H1 (cell line): ENCODE measurements at regions not wholly inside any gene's neighbourhood (a gene's known extent, or its start where the extent isn't known, plus 50 kb on each side); places are given as distances from the start of the nearest gene placed in this dataset.
A peak's percentile ranks its signal among the peaks of the same experiment; 100 is the strongest.

ENCODE experiments used
- BRCA1 ChIP-seq: IDR thresholded peaks from 2 replicates; pipeline ENCODE4 v1.6.1; 2012; ENCODE audit warnings: low read depth, low read length, improper control_type of control experiment
- CBX8 ChIP-seq: fragments of 300-800, 300-1000 bp; sonication (generic); IDR thresholded peaks from 2 replicates; pipeline ENCODE4 v1.7.1; 2016; ENCODE audit warnings: low read depth, low read length, borderline replicate concordance
- GTF2F1 ChIP-seq: IDR thresholded peaks from 2 replicates; pipeline ENCODE4 v1.6.1; 2012; ENCODE audit warnings: low read depth, low read length, improper control_type of control experiment, borderline replicate concordance
- RAD21 ChIP-seq, 2 experiments: IDR thresholded peaks in 1 of 2; conservative IDR thresholded peaks in 1 of 2; 2 replicates each; pipeline ENCODE4 v1.6.1; 2011; ENCODE audit warnings: low read depth in 2 of 2, low read length in 2 of 2, improper control_type of control experiment in 1 of 2, inconsistent platforms in 1 of 2, mild to moderate bottlenecking in 1 of 2, moderate library complexity in 1 of 2
- RNF2 ChIP-seq: fragments of 200-900, 300-1000 bp; sonication (generic); IDR thresholded peaks from 2 replicates; pipeline ENCODE4 v1.7.1; 2016; ENCODE audit warnings: borderline replicate concordance, low read depth, mild to moderate bottlenecking, antibody characterized with exemption, low read length; ENCODE audit not compliant: poor library complexity, severe bottlenecking; ENCODE audit errors: missing control alignments
- TCF12 ChIP-seq: IDR thresholded peaks from 2 replicates; pipeline ENCODE4 v1.6.1; 2011; ENCODE audit warnings: low read depth, mild to moderate bottlenecking, low read length

DNA sequence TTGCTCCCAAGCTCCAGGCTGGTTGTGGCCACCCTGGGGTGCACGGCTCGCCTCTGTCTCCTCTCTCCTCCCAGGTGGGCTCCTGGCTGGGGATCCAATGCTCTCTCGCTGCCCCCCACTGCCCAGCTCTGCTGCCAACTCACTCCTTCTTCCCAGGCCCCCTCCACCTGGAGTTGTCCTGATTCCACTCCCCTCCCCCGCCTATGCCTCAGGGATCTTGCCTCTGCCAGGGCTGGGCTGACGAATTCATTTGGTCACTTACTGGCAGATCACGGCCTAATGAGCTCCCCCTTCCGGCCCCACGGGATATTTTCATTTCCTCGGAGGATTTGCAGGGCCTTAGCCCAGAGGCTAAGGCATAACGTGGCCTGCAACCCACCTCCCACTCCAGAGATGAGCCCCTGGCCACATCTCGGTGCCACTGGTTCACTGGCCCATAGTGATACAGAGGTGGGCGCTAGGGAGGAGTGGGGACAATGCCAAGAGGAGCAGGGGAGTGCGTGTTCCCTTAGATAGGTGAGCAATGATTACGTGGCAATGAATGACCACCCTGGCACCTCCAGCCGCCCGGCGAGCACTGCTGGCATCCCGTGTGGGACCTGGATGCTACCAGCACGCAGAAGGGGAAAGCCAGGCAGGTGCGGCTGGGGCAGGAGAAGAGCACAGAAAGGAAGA, 344.6 kb upstream of the SHH start (continued):
- TF ChIP-seq GTF2F1 (no peak), RAD21 (IDR thresholded peaks at IDR 0.05 in 1 of 2, conservative IDR thresholded peaks at IDR 0.05 in 1 of 2; ENCODE audit: low read depth in 2 of 2, low read length in 2 of 2) (peak; percentile 55 to 70), CBX8 (no peak), BRCA1 (no peak), RNF2 (no peak), TCF12 (no peak)
